HG03342 (cell line): ENCODE measurements at regions not wholly inside any gene's neighbourhood (a gene's known extent, or its start where the extent isn't known, plus 50 kb on each side); places are given as distances from the start of the nearest gene placed in this dataset.
"Not testable (repeated sequence)": the region's sequence is repeated elsewhere in the genome, so short reads cannot be mapped to it uniquely, and the experiment has no call there.

Experiments used
- ATAC-seq: cut with Tn5 transposase; IDR thresholded peaks from one replicate; pipeline ENCODE4 v1.9.1; 2021; ENCODE audit warnings: mild to moderate bottlenecking, moderate library complexity; ENCODE audit not compliant: unreplicated experiment

GRCh38 chr5:112472614-112473013 is 53.5 kb upstream of the EPB41L4A start:
- ATAC-seq: no peak

- no peak for ATAC-seq
Measured at GRCh38 chr5:112473989-112474388, 54.9 kb upstream of the EPB41L4A start.

DNA sequence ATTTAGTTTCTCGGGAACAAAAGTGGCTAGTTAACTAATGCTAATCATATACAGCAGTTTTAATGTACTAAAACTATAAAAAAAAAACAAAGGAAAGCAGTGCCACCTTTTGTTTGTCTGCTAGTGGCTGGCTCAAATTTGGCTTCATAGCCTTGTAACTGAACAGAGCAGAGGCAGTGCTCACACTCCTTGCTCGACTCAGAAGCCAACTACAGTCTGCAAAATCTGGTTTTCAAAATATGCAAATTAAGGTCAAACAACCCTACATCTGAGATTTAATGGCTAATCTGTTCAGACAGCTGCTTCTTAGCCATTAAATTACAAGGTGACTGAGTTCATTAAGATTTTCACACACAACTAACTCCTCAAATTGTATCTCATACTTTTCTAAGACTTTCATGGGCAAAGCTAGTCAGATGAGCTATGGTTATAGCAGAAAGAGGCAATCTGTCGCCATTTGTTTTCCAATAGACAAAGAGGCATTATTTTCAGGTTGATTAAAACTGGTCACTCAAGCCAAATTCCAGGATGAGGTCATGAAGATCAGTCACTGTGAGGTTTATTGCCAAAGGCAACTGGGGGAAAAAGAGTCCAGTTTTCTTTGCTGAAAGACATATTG is 56.8 kb upstream of the EPB41L4A start:
- ATAC-seq: no peak

DNA sequence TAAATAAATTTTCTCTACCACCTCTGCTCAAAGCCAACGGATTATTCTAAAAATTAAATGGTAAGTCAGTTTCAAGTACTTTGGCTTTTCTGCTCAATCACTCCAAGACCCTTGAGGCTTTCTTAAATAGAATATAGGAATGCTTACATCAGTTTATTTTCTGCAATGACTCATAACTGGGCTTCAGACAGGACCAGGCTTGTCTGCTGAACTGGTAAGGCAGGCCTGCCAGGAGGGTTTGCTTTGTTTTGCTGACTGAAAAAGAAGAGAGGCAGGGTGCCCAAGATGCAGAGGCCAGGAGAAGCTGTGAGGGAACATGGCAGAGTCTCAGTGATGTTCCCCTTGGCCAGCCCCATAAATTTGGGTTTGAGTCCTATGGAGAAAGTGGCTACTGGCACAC is 60.3 kb upstream of the EPB41L4A start:
- no peak for ATAC-seq

- ATAC-seq: no peak
Measured at GRCh38 chr5:112480501-112480900, 61.4 kb upstream of the EPB41L4A start.

DNA sequence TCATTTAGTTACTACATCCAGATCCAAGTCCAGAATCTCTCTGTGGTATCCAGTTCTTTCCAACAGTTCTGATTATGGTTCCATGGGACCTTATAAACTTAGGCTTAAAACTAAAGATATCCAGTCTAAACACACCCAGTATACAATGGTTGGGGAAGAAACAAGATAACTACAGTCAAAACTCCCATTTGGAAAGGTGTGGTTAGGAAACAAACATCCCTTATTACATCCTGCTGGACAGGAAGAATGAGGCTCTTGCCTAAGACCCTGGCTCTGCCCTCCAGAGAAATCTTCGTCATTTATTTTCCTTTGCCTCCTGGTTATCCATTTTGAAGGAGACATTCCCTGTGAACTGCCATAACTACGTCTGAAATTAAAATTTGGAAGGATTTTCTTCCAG is 64.6 kb upstream of the EPB41L4A start:
- no peak for ATAC-seq

DNA sequence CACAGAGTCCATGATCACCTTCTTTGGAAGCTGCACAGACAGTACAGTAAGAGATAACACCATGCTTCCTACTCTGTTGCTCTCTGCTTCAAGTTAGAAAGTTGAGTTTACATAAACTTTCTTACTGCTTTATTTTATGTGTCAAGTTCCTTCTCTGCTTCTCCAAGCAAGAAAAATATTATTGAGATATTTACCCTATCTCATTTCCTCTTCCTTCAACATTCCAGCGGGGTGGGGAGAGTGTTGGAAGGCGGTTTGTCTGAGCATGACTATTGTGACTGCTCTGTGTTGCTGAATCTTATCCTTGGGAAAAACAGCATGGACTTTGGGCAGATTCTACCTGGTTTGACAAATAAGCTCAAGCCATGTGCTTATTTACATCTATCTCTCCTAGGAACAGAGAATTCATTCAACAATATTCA is 66.9 kb upstream of the EPB41L4A start:
- no peak for ATAC-seq

- no peak for ATAC-seq
Measured at GRCh38 chr5:112491257-112491656, 72.2 kb upstream of the EPB41L4A start.

DNA sequence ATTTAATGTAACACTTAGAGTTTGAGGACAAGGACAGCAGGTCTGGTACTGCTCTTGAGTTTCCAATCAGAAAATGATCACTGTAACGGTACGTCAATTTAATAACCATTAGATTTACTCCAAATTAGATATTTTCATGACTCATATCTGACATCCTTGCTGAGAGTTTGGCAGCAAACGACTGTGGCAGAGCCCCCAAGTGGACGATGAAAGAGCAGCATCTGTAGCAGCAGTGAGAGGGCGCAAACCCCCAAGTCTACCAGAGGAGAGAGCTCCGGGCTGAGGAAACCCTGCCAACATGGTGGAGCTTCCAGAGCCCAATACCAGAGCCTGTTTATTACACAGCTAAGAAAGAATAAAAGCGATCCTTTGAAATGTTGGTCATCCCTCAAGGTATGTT is 73.2 kb upstream of the EPB41L4A start:
- peak; percentile 100 for ATAC-seq

DNA sequence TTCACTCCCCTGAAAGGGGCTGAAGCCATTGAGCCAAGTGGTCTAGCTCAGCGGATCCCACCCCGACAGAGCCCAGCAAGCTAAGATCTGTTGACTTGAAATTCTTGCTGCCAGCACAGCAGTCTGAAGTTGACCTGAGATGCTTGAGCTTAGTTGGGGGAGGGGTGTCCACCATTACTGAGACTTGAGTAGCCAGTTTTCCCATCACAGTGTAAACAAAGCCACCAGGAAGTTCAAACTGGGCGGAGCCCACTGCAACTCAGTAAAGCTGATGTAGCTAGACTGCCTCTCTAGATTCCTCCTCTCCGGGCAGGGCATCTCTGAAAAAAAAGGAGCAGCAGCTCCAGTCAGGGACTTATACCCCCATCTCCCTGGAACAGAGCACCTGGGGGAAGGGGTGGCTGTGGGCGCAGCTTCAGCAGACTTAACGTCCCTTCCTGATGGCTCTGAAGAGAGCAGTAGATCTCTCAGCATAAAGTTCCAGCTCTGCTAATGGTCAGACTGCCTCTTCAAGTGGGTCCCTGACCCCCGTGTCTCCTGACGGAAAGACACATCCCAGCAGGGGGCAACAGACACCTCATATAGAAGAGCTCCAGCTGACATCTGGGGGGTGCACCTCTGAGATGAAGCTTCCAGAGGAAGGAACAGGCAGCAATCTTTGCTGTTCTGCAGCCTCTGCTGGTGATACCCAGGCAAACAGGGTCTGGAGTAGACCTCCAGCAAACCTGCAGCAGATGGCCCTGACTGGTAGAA is 84.8 kb upstream of the EPB41L4A start:
- ATAC-seq: not testable (repeated sequence)

DNA sequence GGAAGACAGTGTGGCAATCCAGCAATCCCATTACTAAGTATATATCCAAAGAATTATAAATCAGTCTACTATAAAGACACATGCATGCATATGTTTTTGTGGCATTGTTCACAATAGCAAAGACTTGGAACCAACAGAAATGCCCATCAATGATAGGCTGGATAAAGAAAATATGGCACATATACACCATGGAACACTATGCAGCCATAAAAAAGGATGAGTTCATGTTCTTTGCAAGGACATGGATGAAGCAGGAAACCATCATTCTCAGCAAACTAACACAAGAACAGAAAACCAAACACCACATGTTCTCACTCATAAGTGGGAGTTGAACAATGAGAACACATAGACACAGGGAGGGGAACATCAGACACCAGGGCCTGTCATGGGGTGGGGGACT is 90.0 kb upstream of the EPB41L4A start:
- not testable (repeated sequence) for ATAC-seq

GRCh38 chr5:112511920-112512319 is 92.8 kb upstream of the EPB41L4A start:
- no peak for ATAC-seq

- ATAC-seq: no peak
Measured at GRCh38 chr5:112512901-112513300, 93.8 kb upstream of the EPB41L4A start.

DNA sequence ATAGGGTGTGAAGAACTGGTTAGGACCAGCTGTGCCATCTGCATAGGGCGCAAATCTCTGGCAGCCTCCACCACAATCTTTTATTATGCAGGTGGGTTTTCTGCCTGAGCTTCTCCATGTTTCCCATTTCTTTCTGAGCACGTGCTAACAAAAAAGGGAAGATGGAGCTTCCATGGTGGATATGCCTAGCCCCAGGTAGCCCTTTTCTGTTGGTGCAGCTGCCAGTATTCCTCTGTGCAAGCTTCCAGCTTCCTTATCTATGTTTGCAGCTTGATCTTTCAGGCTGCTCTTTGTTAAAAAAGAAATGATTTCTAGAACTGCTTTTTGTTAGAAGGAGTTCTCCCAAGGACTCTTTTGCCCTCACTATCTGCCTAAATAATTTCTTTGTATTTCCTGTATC is 95.0 kb upstream of the EPB41L4A start:
- ATAC-seq: no peak

DNA sequence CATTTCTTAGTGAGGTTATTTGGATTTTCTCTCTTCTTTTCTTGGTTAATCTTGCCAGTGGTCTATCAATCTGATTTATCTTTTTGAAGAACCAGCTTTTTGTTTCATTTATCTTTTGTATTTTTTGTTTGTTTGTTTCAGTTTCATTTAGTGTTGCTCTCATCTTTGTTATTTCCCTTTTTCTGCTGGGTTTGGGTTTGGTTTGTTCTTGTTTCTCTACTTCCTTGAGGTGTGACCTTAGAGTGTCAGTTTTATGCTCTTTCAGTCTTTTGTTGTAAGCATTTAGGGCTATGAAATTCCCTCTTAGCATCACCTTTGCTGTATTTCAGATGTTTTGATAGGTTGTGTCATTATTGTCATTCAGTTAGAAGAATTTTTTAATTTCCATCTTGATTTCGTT is 101.4 kb upstream of the EPB41L4A start:
- ATAC-seq: not testable (repeated sequence)

- ATAC-seq: peak; percentile 53
Measured at GRCh38 chr5:112522891-112523673, 104.0 kb upstream of the EPB41L4A start.

GRCh38 chr5:112523674-112524263 is 104.7 kb upstream of the EPB41L4A start:
- peak; percentile 76 for ATAC-seq

GRCh38 chr5:112525217-112525616 is 106.1 kb upstream of the EPB41L4A start:
- ATAC-seq: no peak

GRCh38 chr5:112528928-112529327 is 109.9 kb upstream of the EPB41L4A start:
- ATAC-seq: no peak

DNA sequence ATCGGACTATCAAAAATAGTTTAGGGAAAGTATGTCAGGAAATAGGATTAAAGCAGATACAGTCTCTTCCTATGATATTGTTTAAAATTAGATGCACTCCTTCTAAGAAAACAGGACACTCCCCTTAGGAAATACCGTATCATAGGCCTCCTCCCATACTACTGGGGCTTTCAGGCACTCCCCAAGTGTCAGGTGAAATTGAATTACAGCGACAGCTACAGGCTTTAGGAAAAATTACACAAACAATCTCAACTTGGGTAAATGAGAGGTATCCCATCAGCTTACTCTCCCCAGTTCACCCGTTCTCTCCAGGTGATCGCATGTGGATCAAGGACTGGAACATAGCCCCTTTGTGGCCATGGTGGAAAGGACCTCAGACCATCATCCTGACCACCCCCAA is 110.4 kb upstream of the EPB41L4A start:
- ATAC-seq: peak; percentile 43

DNA sequence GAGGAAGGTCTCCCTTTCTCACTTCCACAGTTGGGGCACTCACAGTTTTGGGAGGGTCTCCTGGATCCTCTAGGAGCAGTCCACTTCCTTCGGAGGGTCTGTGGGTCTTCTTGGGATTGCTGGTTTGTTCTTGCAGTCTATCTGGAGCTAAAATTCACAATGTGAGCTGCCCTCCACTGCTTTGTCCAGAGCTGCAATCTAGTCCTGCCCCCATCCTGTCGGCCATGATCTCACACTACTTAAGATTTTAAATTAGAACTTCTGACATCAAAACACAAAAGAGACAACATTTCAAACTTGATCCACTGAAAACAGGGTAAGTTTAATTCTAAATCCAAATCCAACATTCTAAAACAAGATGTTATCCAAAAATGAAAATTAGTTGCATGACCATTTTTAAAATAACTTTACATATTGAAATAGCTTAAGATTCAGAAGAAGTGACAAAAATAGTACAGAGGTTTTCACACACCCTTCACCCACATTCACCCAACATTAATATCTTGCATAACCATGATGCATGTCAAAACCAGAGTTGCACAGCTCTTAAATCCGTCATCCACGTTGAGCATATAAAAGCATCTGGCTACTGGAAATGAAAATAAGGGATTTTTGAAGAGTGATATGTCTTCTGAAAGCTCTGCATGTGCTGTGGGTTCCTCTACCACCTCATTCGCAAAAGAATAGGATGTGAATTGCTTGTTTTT is 113.7 kb upstream of the EPB41L4A start:
- ATAC-seq: no peak
